GM23338 (cell line): ENCODE measurements at regions not wholly inside any gene's neighbourhood (a gene's known extent, or its start where the extent isn't known, plus 50 kb on each side); places are given as distances from the start of the nearest gene placed in this dataset.

Source experiments
- ATAC-seq: fragments of 200-7000 bp; cut with Tn5 transposase; 3 replicates; pipeline ENCODE4 v1.9.1; 2020
- DNase-seq: peaks from one replicate; pipeline ENCODE4 v3.0.0-alpha.2; 2015; ENCODE audit warnings: low spot score
- H2AFZ ChIP-seq: fragments of 200-600 bp; sonication (generic); 2 replicates; pipeline ENCODE4 v1.8.0; 2016; ENCODE audit warnings: antibody characterized with exemption, mild to moderate bottlenecking, moderate library complexity
- H3F3A ChIP-seq: fragments of 200-600 bp; sonication (generic); replicated peaks from 2 replicates; pipeline ENCODE4 v1.8.0; 2017; ENCODE audit warnings: antibody characterized with exemption, mixed run types, low read depth
- H3K27ac ChIP-seq: fragments of 200-600 bp; sonication (generic); 2 replicates; pipeline ENCODE4 v1.6.1; 2016; ENCODE audit warnings: low read depth
- H3K27me3 ChIP-seq: fragments of 200-600 bp; sonication (generic); 2 replicates; pipeline ENCODE4 v1.8.0; 2016; ENCODE audit warnings: mild to moderate bottlenecking, mixed run types, moderate library complexity; ENCODE audit not compliant: insufficient read depth
- H3K36me3 ChIP-seq: fragments of 200-600 bp; sonication (generic); 2 replicates; pipeline ENCODE4 v1.8.0; 2016; ENCODE audit warnings: mild to moderate bottlenecking; ENCODE audit not compliant: insufficient read depth
- H3K4me1 ChIP-seq: fragments of 200-600 bp; sonication (generic); 2 replicates; pipeline ENCODE4 v1.8.0; 2016; ENCODE audit warnings: mild to moderate bottlenecking, moderate library complexity; ENCODE audit not compliant: insufficient read depth
- H3K4me2 ChIP-seq: fragments of 200-600 bp; sonication (generic); 2 replicates; pipeline ENCODE4 v1.7.1; 2017; ENCODE audit warnings: mixed run types
- H3K4me3 ChIP-seq: fragments of 200-600 bp; sonication (generic); 2 replicates; pipeline ENCODE4 v1.6.1; 2016; ENCODE audit warnings: mixed run types
- H3K79me2 ChIP-seq: fragments of 200-600 bp; sonication (generic); replicated peaks from 2 replicates; pipeline ENCODE4 v1.8.0; 2017; ENCODE audit warnings: mild to moderate bottlenecking; ENCODE audit not compliant: insufficient read depth
- H3K9me2 ChIP-seq: fragments of 200-600 bp; sonication (generic); 2 replicates; pipeline ENCODE4 v1.8.0; 2017; ENCODE audit not compliant: insufficient read depth
- H4K20me1 ChIP-seq: fragments of 200-600 bp; sonication (generic); replicated peaks from 2 replicates; pipeline ENCODE4 v1.8.0; 2017; ENCODE audit warnings: mild to moderate bottlenecking; ENCODE audit not compliant: insufficient read depth
- H3K27ac Mint-ChIP-seq: 2 replicates; pipeline ENCODE4 v1.8.0; 2020; ENCODE audit warnings: inconsistent platforms, mild to moderate bottlenecking, moderate library complexity, mixed read lengths
- H3K27me3 Mint-ChIP-seq: 3 replicates; pipeline ENCODE4 v1.8.0; 2022; ENCODE audit warnings: low read depth, mild to moderate bottlenecking, moderate library complexity, mixed read lengths, inconsistent platforms; ENCODE audit not compliant: insufficient read depth, poor library complexity
- H3K36me3 Mint-ChIP-seq: 3 replicates; pipeline ENCODE4 v1.8.0; 2021; ENCODE audit warnings: low read depth, mild to moderate bottlenecking, inconsistent platforms, moderate library complexity, mixed read lengths
- H3K4me1 Mint-ChIP-seq: 3 replicates; pipeline ENCODE4 v1.8.0; 2020; ENCODE audit warnings: mild to moderate bottlenecking, inconsistent platforms, mixed read lengths
- H3K4me3 Mint-ChIP-seq: 3 replicates; pipeline ENCODE4 v1.8.0; 2021; ENCODE audit warnings: moderate library complexity, mild to moderate bottlenecking, inconsistent platforms, mixed read lengths
- H3K9me3 Mint-ChIP-seq: 3 replicates; pipeline ENCODE4 v1.8.0; 2020; ENCODE audit warnings: moderate library complexity, mild to moderate bottlenecking, inconsistent platforms, mixed read lengths
- CTCF ChIP-seq, 2 experiments: fragments of 200-600 bp in 1 of 2; sonication (generic) in 1 of 2; conservative IDR thresholded peaks; 2 replicates each; pipeline versions ENCODE4 v1.5.1 to v1.6.1; 2016 to 2017; ENCODE audit warnings: antibody characterized with exemption in 2 of 2, low read depth in 2 of 2, mild to moderate bottlenecking in 2 of 2, moderate library complexity in 1 of 2
- EZH2phosphoT487 ChIP-seq: fragments of 200-600 bp; sonication (generic); IDR thresholded peaks from one replicate; pipeline ENCODE4 v1.8.1; 2018; ENCODE audit warnings: antibody characterized with exemption; ENCODE audit not compliant: unreplicated experiment
- JUNB ChIP-seq: IDR thresholded peaks from one replicate; pipeline ENCODE4 v1.6.1; 2016; ENCODE audit warnings: antibody characterized with exemption; ENCODE audit not compliant: unreplicated experiment
- STAT1 ChIP-seq: IDR thresholded peaks from one replicate; pipeline ENCODE4 v1.6.1; 2016; ENCODE audit warnings: antibody characterized with exemption; ENCODE audit not compliant: unreplicated experiment
- ZNF114 ChIP-seq: fragments of 250-450 bp; sonication (Bioruptor Pico); IDR thresholded peaks from 2 replicates; pipeline ENCODE4 v1.5.0; 2020; ENCODE audit warnings: mild to moderate bottlenecking, moderate library complexity
- ZNF331 ChIP-seq: fragments of 250-450 bp; sonication (Bioruptor Pico); IDR thresholded peaks from 2 replicates; pipeline ENCODE4 v1.5.0; 2020; ENCODE audit warnings: low read depth, mild to moderate bottlenecking, moderate library complexity
- TF ChIP-seq, protein P1 (sequence below): IDR thresholded peaks from 2 replicates; pipeline ENCODE4 v1.6.1; 2016; ENCODE audit warnings: antibody characterized with exemption
- TF ChIP-seq, protein P2 (sequence below): IDR thresholded peaks from one replicate; pipeline ENCODE4 v1.6.1; 2018; ENCODE audit warnings: antibody characterized with exemption; ENCODE audit not compliant: unreplicated experiment

- H3F3A ChIP-seq, result no peaks in the 10 kb centered on the region
- no peak overlapping the region for H3K27ac Mint-ChIP-seq
- peak overlapping the region; percentile 90; the same call in 1 of the 2 replicates for H2AFZ ChIP-seq
- DNase-seq (peak; percentile 10), ATAC-seq (peak; percentile 54)
- H3K36me3 Mint-ChIP-seq, result 0 out of 3 replicates have a peak, but pooled peaks cover 2% of the 10 kb centered on the region
- H3K79me2 ChIP-seq, result no peaks in the 10 kb centered on the region
- no peaks in the 10 kb centered on the region for H3K27me3 ChIP-seq
- H3K4me3 ChIP-seq, result no peak overlapping the region
- no peak overlapping the region for H3K27ac ChIP-seq
- H3K4me1 Mint-ChIP-seq, result peaks cover 21% of the 10 kb centered on the region
- H3K9me2 ChIP-seq, result no peaks in the 10 kb centered on the region
- no peak overlapping the region for H3K4me3 Mint-ChIP-seq
- H3K36me3 ChIP-seq, result no peaks in the 10 kb centered on the region
- peak in 1 of 2 experiments; percentile 11; a peak in 1 of 4 replicates for TF ChIP-seq CTCF (conservative IDR thresholded peaks at IDR 0.05; ENCODE audit: low read depth in 2 of 2)
- no peak for TF ChIP-seq EZH2phosphoT487
- peaks cover 8% of the 10 kb centered on the region for H3K9me3 Mint-ChIP-seq
- 0 out of 2 replicates have a peak overlapping the region, but pooled peaks have one; percentile 52 for H3K4me2 ChIP-seq
- no peaks in the 10 kb centered on the region for H4K20me1 ChIP-seq
- H3K4me1 ChIP-seq, result peaks cover 8% of the 10 kb centered on the region; the same call in 1 of the 2 replicates
- peaks cover 5% of the 10 kb centered on the region for H3K27me3 Mint-ChIP-seq
Measured at GRCh38 chr5:6195711-6196358, 182.5 kb downstream of the MED10 start.

GRCh38 chr5:6194906-6195612, 183.3 kb downstream of the MED10 start:
- no peaks in the 10 kb centered on the region for H3F3A ChIP-seq
- TF ChIP-seq ZNF114 (CRISPR knock-in tag), result no peak
- no peaks in the 10 kb centered on the region for H3K9me2 ChIP-seq
- H4K20me1 ChIP-seq, result no peaks in the 10 kb centered on the region
- no peaks in the 10 kb centered on the region for H3K27me3 ChIP-seq
- Mint-ChIP-seq H3K9me3 (no peaks in the 10 kb centered on the region; the same call in 1 of the 3 replicates), H3K27ac (no peak overlapping the region), H3K27me3 (peaks cover 5% of the 10 kb centered on the region), H3K4me1 (peaks cover 21% of the 10 kb centered on the region), H3K36me3 (0 out of 3 replicates have a peak, but pooled peaks cover 2% of the 10 kb centered on the region), H3K4me3 (no peak overlapping the region)
- H3K27ac ChIP-seq, result no peak overlapping the region
- peak overlapping the region; percentile 90; the same call in 1 of the 2 replicates for H2AFZ ChIP-seq
- H3K36me3 ChIP-seq, result no peaks in the 10 kb centered on the region
- peaks cover 8% of the 10 kb centered on the region; the same call in 1 of the 2 replicates for H3K4me1 ChIP-seq
- H3K4me3 ChIP-seq, result no peak overlapping the region
- H3K79me2 ChIP-seq, result no peaks in the 10 kb centered on the region
- H3K4me2 ChIP-seq, result peak overlapping the region; percentile 52; the same call in 1 of the 2 replicates
- DNase-seq, result no peak
- ATAC-seq, result no peak

- DNase-seq (no peak), ATAC-seq (no peak)
- no peak overlapping the region for H3K27ac Mint-ChIP-seq
- 0 out of 3 replicates have a peak, but pooled peaks cover 2% of the 10 kb centered on the region for H3K36me3 Mint-ChIP-seq
- Histone ChIP-seq H3K4me3 (no peak overlapping the region), H3K4me1 (peaks cover 8% of the 10 kb centered on the region; the same call in 1 of the 2 replicates), H3K27ac (no peak overlapping the region), H3K27me3 (no peaks in the 10 kb centered on the region), H3F3A (no peaks in the 10 kb centered on the region), H3K79me2 (no peaks in the 10 kb centered on the region), H3K36me3 (no peaks in the 10 kb centered on the region), H2AFZ (no peak overlapping the region), H3K4me2 (no peak overlapping the region), H3K9me2 (no peaks in the 10 kb centered on the region), H4K20me1 (no peaks in the 10 kb centered on the region)
- H3K4me1 Mint-ChIP-seq, result peaks cover 21% of the 10 kb centered on the region
- H3K9me3 Mint-ChIP-seq, result no peaks in the 10 kb centered on the region; the same call in 1 of the 3 replicates
- peaks cover 5% of the 10 kb centered on the region for H3K27me3 Mint-ChIP-seq
- no peak overlapping the region for H3K4me3 Mint-ChIP-seq
- TF ChIP-seq, protein P1, sequence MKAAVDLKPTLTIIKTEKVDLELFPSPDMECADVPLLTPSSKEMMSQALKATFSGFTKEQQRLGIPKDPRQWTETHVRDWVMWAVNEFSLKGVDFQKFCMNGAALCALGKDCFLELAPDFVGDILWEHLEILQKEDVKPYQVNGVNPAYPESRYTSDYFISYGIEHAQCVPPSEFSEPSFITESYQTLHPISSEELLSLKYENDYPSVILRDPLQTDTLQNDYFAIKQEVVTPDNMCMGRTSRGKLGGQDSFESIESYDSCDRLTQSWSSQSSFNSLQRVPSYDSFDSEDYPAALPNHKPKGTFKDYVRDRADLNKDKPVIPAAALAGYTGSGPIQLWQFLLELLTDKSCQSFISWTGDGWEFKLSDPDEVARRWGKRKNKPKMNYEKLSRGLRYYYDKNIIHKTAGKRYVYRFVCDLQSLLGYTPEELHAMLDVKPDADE, result no peak
- TF ChIP-seq, protein P2, sequence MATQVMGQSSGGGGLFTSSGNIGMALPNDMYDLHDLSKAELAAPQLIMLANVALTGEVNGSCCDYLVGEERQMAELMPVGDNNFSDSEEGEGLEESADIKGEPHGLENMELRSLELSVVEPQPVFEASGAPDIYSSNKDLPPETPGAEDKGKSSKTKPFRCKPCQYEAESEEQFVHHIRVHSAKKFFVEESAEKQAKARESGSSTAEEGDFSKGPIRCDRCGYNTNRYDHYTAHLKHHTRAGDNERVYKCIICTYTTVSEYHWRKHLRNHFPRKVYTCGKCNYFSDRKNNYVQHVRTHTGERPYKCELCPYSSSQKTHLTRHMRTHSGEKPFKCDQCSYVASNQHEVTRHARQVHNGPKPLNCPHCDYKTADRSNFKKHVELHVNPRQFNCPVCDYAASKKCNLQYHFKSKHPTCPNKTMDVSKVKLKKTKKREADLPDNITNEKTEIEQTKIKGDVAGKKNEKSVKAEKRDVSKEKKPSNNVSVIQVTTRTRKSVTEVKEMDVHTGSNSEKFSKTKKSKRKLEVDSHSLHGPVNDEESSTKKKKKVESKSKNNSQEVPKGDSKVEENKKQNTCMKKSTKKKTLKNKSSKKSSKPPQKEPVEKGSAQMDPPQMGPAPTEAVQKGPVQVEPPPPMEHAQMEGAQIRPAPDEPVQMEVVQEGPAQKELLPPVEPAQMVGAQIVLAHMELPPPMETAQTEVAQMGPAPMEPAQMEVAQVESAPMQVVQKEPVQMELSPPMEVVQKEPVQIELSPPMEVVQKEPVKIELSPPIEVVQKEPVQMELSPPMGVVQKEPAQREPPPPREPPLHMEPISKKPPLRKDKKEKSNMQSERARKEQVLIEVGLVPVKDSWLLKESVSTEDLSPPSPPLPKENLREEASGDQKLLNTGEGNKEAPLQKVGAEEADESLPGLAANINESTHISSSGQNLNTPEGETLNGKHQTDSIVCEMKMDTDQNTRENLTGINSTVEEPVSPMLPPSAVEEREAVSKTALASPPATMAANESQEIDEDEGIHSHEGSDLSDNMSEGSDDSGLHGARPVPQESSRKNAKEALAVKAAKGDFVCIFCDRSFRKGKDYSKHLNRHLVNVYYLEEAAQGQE, result no peak
- no peak for TF ChIP-seq ZNF331
- TF ChIP-seq JUNB, result no peak
- no peak for TF ChIP-seq STAT1
Measured at GRCh38 chr5:6194261-6194875, 184.0 kb downstream of the MED10 start.
